Midbrain (tissue), 1 donor: ENCODE measurements at regions not wholly inside any gene's neighbourhood (a gene's known extent, or its start where the extent isn't known, plus 50 kb on each side); places are given as distances from the start of the nearest gene placed in this dataset.
"Not testable (repeated sequence)": the region's sequence is repeated elsewhere in the genome, so short reads cannot be mapped to it uniquely, and the experiment has no call there.

Source experiments
- DNase-seq: peaks from one replicate; lab custom pipeline; 2025; lab: John Stamatoyannopoulos, UW

DNA sequence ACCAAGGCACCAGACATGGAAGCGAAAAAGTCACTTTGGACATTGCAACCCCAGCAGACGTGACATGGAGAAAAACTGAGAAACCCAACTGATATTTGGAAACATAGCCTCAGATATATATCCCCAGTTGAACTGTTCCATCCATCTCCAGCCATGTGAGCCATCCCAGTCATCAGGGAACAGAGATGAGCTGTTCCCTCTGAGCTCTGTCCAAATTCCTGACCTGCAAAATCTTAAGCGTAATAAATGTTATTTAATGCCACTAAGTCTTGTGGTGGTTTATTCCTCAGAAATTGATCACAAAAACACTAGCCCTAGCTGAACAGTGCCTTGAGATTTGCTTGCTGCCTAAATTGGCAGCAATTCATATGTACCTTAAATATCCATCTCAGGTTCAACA, 182.8 kb downstream of the NRP2 start:
- DNase-seq: no peak

DNA sequence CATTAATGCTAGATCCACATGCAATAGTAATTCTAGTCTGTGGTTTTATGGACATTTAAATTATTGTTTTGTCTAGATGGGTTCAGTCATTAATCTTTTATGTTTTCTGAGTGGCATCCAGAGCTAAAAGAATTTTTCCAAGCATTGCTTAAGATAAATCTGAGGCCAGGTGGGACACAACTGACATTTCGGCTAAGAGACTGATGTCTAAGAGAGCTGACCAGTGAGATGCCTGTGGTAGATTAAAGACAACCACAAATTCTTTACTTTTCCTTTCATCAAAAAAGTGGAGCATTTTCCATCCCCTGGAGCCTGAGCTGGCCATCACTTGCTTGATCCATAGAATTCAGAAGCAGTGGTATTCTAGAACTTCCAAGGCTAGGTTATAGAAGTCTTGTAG, 182.2 kb downstream of the NRP2 start:
- DNase-seq: no peak

DNA sequence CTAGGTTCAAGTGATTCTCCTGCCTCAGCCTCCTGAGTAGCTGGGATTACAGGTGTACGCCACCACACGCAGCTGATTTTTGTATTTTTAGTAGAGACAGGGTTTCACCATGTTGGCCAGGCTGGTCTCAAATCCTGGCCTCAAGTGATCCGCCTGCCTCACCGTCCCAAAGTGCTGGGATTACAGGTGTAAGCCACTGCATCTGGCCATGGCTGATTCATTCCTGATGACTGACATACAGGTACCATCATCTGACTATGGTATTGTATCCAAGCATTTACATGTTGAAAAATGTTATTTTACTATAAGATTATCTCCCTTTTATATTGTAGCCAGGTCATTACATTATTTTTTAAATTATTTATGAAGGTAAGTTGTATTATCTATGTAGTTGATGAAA, 180.5 kb downstream of the NRP2 start:
- DNase-seq: not testable (repeated sequence)

DNA sequence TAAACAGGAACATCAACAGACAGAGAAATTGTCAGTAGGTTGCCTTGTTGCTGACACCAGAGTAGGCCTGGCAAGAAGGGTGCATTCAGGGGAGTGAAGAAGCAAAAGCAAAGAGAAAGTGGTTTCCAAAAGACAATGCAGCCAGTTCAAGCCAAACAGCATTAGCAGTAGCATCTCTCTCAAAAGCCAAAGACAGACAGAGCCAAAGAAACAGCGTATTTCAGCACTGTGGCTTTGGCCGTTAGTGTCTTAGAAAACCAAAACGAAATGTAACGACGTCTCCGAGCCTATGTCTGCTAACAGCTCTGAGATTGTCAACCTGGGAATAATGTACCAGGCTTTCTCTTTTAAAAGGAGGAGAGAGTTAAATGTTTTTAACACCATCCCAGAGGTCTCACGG, 178.6 kb downstream of the NRP2 start:
- no peak for DNase-seq

DNA sequence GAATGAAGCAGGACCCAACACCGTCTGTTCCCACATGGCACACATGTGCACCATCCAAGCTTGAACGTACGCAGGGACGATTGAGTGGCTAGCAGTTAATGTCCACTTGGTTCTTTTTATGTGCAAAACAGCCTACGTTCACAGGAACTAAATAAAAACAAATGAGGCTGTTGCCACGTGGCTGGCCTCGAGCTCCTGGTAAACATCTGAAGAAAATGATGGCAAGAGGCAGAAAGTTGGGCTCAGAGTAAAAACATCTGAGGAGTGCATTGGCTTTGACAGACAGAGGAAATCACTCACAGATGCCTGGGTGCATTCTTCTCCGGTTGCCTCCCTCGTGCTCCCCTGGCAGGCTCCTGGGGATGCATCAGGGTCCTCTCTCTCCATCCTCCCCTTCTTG, 177.9 kb downstream of the NRP2 start:
- DNase-seq: no peak

DNA sequence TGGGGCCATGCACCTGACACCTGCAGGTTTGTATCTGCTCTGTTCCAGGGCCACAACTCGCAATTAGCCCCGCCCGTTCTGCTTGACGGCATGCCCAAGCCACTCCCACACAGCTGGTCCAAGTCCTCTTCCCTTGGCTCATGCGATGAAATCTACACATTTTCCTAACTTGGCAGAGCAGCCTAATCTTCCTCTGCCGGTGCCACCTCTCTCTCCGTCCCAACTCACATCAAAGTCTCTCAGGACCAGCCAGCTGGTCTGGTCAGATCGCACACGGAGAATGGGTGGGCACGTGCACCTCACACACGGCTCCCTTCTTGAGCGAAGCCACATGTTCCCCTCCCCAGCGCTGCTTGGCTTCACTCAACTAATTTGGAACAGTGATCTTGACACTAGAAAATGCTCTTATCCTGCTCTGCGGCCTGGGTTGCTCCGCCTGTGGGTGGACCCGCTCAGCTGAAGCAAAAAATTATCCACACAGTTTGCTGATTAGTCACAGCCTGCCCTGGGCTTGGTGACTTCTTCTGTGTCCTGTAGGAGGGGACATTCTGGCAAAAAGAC, 176.7 kb downstream of the NRP2 start:
- no peak for DNase-seq

DNA sequence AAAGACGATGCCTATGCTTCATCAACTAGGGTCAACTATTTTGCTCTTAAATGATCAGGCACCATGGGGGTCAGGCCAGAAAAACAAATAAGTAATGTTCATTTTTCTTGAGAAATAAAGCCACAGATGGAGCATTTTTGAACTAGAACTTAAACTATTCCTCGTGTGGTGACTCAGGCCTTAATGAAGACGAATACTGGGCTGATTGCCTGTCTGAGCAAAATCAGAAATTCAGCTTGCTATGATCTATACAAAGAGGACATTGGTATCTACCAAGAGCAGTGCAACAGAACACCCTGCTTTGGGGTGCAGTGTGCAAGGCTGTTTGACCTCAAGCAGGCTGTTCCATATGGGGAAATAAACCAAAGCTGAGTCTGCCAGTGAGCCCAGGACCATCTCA, 176.0 kb downstream of the NRP2 start:
- no peak for DNase-seq

DNA sequence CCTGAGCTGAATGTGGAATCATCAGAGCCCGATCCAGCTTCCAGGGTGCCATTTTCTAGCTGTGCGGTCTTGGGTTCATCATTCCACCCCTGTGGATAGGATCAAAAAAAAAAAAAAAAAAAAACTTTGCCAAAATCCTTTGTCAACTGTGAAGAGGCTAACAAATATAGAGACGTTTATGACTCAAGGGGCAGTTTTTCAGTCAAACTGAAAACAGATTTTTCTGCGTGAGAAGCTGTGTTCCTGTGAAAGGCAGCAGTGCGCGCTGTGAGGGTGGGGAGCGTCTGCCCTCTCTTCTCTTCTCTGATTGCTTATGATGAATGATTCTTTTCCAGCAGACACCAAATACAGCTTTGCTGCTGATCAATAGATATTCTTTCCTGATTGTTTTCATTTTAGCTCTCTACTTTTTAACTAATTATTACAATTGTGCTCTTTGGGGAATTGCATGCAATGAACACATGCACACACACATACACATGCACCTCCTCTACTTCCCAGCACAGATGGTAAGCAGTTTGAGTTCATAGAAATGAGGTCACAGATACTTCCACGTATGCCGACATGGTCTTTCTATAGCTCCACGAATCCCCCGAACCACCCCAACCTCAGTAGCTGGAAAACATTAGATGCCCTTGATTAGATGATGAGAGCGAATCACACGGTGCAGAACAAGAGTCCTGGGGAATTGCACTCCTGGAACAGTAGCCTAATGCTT, 175.4 kb downstream of the NRP2 start:
- DNase-seq: no peak

DNA sequence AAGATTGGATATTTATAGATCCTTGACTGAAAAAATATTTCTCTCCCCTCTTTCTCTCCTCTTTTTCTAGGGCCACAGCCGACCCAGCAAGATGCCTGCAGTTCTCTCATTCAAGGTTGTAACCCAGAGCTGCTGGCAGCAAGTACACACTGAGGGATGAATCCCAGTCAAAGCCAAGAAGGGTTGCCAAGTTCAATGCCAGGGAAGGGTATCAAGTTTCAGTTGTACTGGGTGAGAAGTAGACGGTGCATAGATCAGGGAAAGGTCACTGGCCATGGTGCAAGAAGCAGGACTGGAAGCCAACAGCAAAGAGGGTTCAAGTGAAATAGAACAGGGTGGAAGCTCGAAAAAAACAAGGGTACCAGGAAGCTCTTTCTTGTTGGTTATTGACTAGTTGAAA, 170.2 kb downstream of the NRP2 start:
- DNase-seq: no peak

DNA sequence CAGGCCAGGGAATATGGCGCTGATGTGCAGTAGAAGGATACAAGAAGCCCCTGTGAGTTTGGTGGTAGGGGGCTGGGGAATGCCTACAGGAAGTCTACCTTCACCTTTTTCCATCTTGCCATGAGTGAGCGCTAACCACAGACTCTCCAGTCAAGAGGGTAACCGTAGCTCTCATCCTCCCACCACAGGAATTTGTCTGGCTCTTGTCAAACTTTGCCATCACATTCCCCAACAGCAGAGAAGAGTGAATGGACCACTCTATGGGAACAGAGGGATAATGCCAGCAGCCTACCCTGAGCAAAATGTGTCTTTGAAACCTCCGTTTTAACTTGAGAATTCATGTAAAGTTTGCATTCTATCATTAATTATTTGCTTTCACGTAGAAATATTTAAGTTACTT, 168.3 kb downstream of the NRP2 start:
- no peak for DNase-seq

DNA sequence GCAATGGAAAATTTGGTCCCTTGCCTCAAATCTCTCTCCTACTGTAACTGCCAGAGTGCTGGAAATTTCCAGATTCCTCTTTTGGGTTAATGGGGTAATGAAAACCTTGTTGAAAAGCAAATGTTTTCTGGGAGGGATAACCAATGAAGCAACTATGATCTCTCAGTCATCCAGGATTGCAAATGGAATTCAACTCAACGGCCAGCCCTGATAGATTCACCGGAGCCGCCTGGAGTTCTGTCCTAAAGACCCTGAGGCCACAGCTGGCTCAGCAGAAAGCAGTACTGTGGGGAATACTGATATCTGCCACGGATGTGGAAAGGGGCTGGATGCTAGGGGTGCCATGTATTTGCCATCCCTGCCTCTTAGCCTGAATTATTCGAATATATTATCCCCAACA, 167.8 kb downstream of the NRP2 start:
- no peak for DNase-seq

DNA sequence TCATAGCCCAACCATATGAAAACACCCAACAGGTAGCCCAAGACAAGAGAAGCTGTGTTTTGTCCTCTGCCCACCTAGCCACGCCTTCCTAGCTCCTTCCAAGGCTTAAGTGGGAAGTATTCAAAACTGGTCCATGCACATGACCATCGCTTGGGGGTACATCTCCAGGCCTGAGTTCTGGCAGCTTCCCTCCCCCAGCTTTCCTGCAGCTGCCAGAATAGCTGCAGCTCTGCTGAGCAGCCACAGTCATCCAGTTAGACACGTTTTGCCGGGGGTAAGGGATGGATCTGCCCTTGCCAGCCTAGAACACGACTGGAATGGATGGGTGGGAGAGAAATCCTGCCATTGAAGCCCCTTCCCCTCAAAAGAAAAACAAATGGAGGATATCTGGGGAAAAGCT, 166.8 kb downstream of the NRP2 start:
- no peak for DNase-seq

DNA sequence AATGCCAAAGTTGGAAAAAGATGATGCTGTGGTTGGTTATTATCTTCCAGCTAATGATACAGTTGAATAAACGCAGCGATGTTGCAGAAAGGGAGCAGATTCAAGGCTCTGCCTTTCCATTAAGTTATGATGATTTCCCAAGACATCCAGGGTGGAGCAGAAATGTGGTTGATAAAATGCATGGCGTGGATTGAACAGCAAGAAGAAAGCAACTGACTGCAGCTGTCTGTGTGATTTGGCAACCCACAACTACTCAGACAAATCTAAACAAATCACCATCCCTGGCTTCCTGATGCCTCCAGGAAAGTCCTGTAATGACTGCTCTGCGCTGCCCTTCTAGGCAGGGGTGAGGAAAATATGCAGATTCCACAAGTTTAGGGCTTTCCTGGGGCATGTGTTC, 166.3 kb downstream of the NRP2 start:
- DNase-seq: no peak
